Fibroblast of mammary gland (primary cell): ENCODE measurements at regions not wholly inside any gene's neighbourhood (a gene's known extent, or its start where the extent isn't known, plus 50 kb on each side); places are given as distances from the start of the nearest gene placed in this dataset.

Experiments used
- DNase-seq: peaks from one replicate; pipeline ENCODE4 v3.0.0-alpha.2; 2010; ENCODE audit warnings: low read depth
- H3K4me3 ChIP-seq: 2 replicates; pipeline ENCODE4 v1.5.1; 2011; ENCODE audit warnings: low read depth, mild to moderate bottlenecking, low read length, moderate library complexity; ENCODE audit not compliant: control insufficient read depth
- CTCF ChIP-seq: conservative IDR thresholded peaks from 2 replicates; pipeline ENCODE4 v1.5.1; 2011; ENCODE audit warnings: low read depth, low read length, inconsistent platforms; ENCODE audit not compliant: control insufficient read depth, insufficient read depth

GRCh38 chr7:86199881-86200614 is 443.7 kb upstream of the GRM3 start:
- DNase-seq: no peak
- TF ChIP-seq CTCF: no peak
- no peak overlapping the region for H3K4me3 ChIP-seq

GRCh38 chr7:86190351-86190750 is 453.4 kb upstream of the GRM3 start:
- no peak for TF ChIP-seq CTCF
- H3K4me3 ChIP-seq: no peak overlapping the region
- DNase-seq: no peak

- DNase-seq: no peak
- H3K4me3 ChIP-seq: no peak overlapping the region
- no peak for TF ChIP-seq CTCF
These were observed 462.2 kb upstream of the GRM3 start for GRCh38 chr7:86181474-86181873.

- no peak for DNase-seq
- H3K4me3 ChIP-seq: no peak overlapping the region
- no peak for TF ChIP-seq CTCF
These were observed 478.9 kb upstream of the GRM3 start for GRCh38 chr7:86164827-86165226.

GRCh38 chr7:86158111-86158510 is 485.6 kb upstream of the GRM3 start:
- no peak overlapping the region for H3K4me3 ChIP-seq
- DNase-seq: no peak
- TF ChIP-seq CTCF: no peak

- no peak for DNase-seq
- TF ChIP-seq CTCF: no peak
- H3K4me3 ChIP-seq: no peak overlapping the region
These were observed 488.1 kb upstream of the GRM3 start for GRCh38 chr7:86155623-86156022.

- no peak for DNase-seq
- TF ChIP-seq CTCF: no peak
- no peak overlapping the region for H3K4me3 ChIP-seq
These were observed 490.8 kb upstream of the GRM3 start for GRCh38 chr7:86152926-86153325.
